Smooth muscle cell (in vitro differentiated cells): ENCODE measurements at regions not wholly inside any gene's neighbourhood (a gene's known extent, or its start where the extent isn't known, plus 50 kb on each side); places are given as distances from the start of the nearest gene placed in this dataset.

Experiments
- DNase-seq: peaks from one replicate; lab custom pipeline; 2025; ENCODE audit not compliant: unreplicated experiment; lab: John Stamatoyannopoulos, UW
- H2AFZ ChIP-seq: fragments of 200-600 bp; sonication (generic); 2 replicates; pipeline ENCODE4 v1.6.0; 2016; ENCODE audit warnings: antibody characterized with exemption, low read depth, mild to moderate bottlenecking
- H3F3A ChIP-seq: fragments of 200-600 bp; sonication (generic); 2 replicates; pipeline ENCODE4 v1.6.0; 2017; ENCODE audit warnings: antibody characterized with exemption, low read depth
- H3K27ac ChIP-seq: fragments of 200-600 bp; sonication (generic); 2 replicates; pipeline ENCODE4 v1.5.1; 2016; ENCODE audit warnings: low read depth, mild to moderate bottlenecking
- H3K27me3 ChIP-seq: fragments of 200-600 bp; sonication (generic); 2 replicates; pipeline ENCODE4 v1.6.1; 2016; ENCODE audit warnings: low read depth, mild to moderate bottlenecking
- H3K36me3 ChIP-seq: fragments of 200-600 bp; sonication (generic); 2 replicates; pipeline ENCODE4 v1.5.1; 2016; ENCODE audit warnings: low read depth
- H3K4me1 ChIP-seq: fragments of 200-600 bp; sonication (generic); 2 replicates; pipeline ENCODE4 v1.5.1; 2016; ENCODE audit warnings: low read depth
- H3K4me2 ChIP-seq: fragments of 200-600 bp; sonication (generic); 2 replicates; pipeline ENCODE4 v1.6.0; 2016; ENCODE audit warnings: mild to moderate bottlenecking
- H3K4me3 ChIP-seq: fragments of 200-600 bp; sonication (generic); 2 replicates; pipeline ENCODE4 v1.5.1; 2016; ENCODE audit warnings: mild to moderate bottlenecking
- H3K79me2 ChIP-seq: fragments of 200-600 bp; sonication (generic); 2 replicates; pipeline ENCODE4 v1.6.0; 2016; ENCODE audit warnings: low read depth, mild to moderate bottlenecking
- H3K9ac ChIP-seq: fragments of 200-600 bp; sonication (generic); 2 replicates; pipeline ENCODE4 v1.6.0; 2016; ENCODE audit warnings: low read depth
- H3K9me3 ChIP-seq: fragments of 200-600 bp; sonication (generic); replicated peaks from 2 replicates; pipeline ENCODE4 v1.5.1; 2016; ENCODE audit warnings: low read depth
- H4K20me1 ChIP-seq: fragments of 200-600 bp; sonication (generic); 2 replicates; pipeline ENCODE4 v1.6.0; 2016; ENCODE audit warnings: low read depth
- CTCF ChIP-seq: fragments of 200-600 bp; sonication (generic); IDR thresholded peaks from 2 replicates; pipeline ENCODE4 v1.5.1; 2017; ENCODE audit warnings: borderline replicate concordance, mild to moderate bottlenecking, antibody characterized with exemption; ENCODE audit not compliant: insufficient read depth, poor library complexity, severe bottlenecking
- WGBS: methylation state at CpG from one replicate; pipeline ENCODE4 v1.1.7; 2016; ENCODE audit warnings: low lambda C conversion rate; 5-methylcytosine and 5-hydroxymethylcytosine counted together

- DNase-seq, result no peak
- no peak for TF ChIP-seq CTCF
- Histone ChIP-seq H3K27ac (no peak overlapping the region), H3K4me1 (no peaks in the 10 kb centered on the region), H3K27me3 (no peaks in the 10 kb centered on the region), H3K4me3 (no peak overlapping the region), H3K79me2 (no peaks in the 10 kb centered on the region), H4K20me1 (no peaks in the 10 kb centered on the region), H2AFZ (no peak overlapping the region), H3K4me2 (no peak overlapping the region), H3F3A (no peaks in the 10 kb centered on the region), H3K9ac (no peak overlapping the region), H3K9me3 (no peaks in the 10 kb centered on the region), H3K36me3 (no peaks in the 10 kb centered on the region)
These were observed 279.7 kb upstream of the TMTC1 start for GRCh38 chr12:30063435-30063945.

- Histone ChIP-seq H3K9me3 (no peaks in the 10 kb centered on the region), H3K27me3 (no peaks in the 10 kb centered on the region), H3K36me3 (no peaks in the 10 kb centered on the region), H3K4me1 (peaks cover 8% of the 10 kb centered on the region), H2AFZ (no peak overlapping the region), H3F3A (no peaks in the 10 kb centered on the region), H3K27ac (no peak overlapping the region), H3K79me2 (no peaks in the 10 kb centered on the region), H3K4me2 (no peak overlapping the region), H4K20me1 (no peaks in the 10 kb centered on the region), H3K9ac (no peak overlapping the region), H3K4me3 (no peak overlapping the region)
- no peak for DNase-seq
- 73% methylated on average over 2 of the region's 2 CpGs for WGBS
- TF ChIP-seq CTCF, result no peak
These were observed 264.6 kb upstream of the TMTC1 start for GRCh38 chr12:30048371-30048770.

- no peaks in the 10 kb centered on the region for H4K20me1 ChIP-seq
- H3F3A ChIP-seq, result no peaks in the 10 kb centered on the region
- no peak overlapping the region for H3K27ac ChIP-seq
- H3K4me1 ChIP-seq, result peaks cover 8% of the 10 kb centered on the region
- no peaks in the 10 kb centered on the region for H3K79me2 ChIP-seq
- H3K4me3 ChIP-seq, result no peak overlapping the region
- no peak overlapping the region for H3K9ac ChIP-seq
- H2AFZ ChIP-seq, result no peak overlapping the region
- H3K36me3 ChIP-seq, result no peaks in the 10 kb centered on the region
- no peak overlapping the region for H3K4me2 ChIP-seq
- no peak for DNase-seq
- H3K27me3 ChIP-seq, result no peaks in the 10 kb centered on the region
- no peaks in the 10 kb centered on the region for H3K9me3 ChIP-seq
- WGBS, result 90% methylated on average over 5 of the region's 5 CpGs
- TF ChIP-seq CTCF, result no peak
These were observed 263.9 kb upstream of the TMTC1 start for GRCh38 chr12:30047516-30048254.

- no peak overlapping the region for H2AFZ ChIP-seq
- no peaks in the 10 kb centered on the region for H4K20me1 ChIP-seq
- H3F3A ChIP-seq, result no peaks in the 10 kb centered on the region
- H3K27me3 ChIP-seq, result no peaks in the 10 kb centered on the region
- H3K36me3 ChIP-seq, result no peaks in the 10 kb centered on the region
- H3K27ac ChIP-seq, result no peak overlapping the region
- H3K9me3 ChIP-seq, result no peaks in the 10 kb centered on the region
- no peak overlapping the region for H3K4me3 ChIP-seq
- H3K79me2 ChIP-seq, result no peaks in the 10 kb centered on the region
- no peak overlapping the region for H3K4me2 ChIP-seq
- peaks cover 8% of the 10 kb centered on the region for H3K4me1 ChIP-seq
- TF ChIP-seq CTCF, result no peak
- 70% methylated on average over 2 of the region's 2 CpGs for WGBS
- DNase-seq, result no peak
- no peak overlapping the region for H3K9ac ChIP-seq
These were observed 262.6 kb upstream of the TMTC1 start for GRCh38 chr12:30046376-30046775.
